Astrocyte of the cerebellum (primary cell): ENCODE measurements at regions not wholly inside any gene's neighbourhood (a gene's known extent, or its start where the extent isn't known, plus 50 kb on each side); places are given as distances from the start of the nearest gene placed in this dataset.
"Not testable (repeated sequence)": the region's sequence is repeated elsewhere in the genome, so short reads cannot be mapped to it uniquely, and the experiment has no call there.

ENCODE experiments used
- DNase-seq: peaks from one replicate; pipeline ENCODE4 v3.0.0-alpha.2; 2011; ENCODE audit warnings: low read depth
- H3K4me3 ChIP-seq: 2 replicates; pipeline ENCODE4 v1.5.1; 2011; ENCODE audit warnings: mild to moderate bottlenecking, low read depth, low read length, moderate library complexity
- in situ Hi-C: cut with HindIII; loops from 2 replicates; pipeline ENCODE4 v1.10.0; 2017; ENCODE audit warnings: low sequenced_read_pairs
- TF ChIP-seq, protein P1 (sequence below): IDR thresholded peaks from 2 replicates; pipeline ENCODE4 v1.5.1; 2012; ENCODE audit warnings: low read length, low read depth, moderate library complexity, mild to moderate bottlenecking; ENCODE audit errors: missing control alignments

DNA sequence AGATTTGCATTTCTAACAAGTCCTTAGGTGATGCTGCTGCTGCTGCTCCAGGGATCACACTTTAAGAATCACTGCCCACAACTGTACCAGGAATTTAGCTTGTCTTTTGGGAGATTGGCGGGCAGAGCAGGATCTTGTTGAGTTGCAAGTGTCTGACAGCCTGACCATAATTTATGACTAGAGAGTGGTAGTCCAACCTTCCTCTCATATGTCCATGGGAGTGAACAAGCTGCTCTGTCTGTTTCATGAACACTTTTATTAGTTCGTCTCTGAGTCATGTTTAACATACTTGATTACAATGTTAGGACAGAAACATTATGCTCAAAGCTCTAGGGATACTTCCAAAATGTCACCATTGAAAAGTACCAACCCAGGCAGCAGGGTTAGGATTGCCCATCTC, 169.6 kb downstream of the TGFB2 start:
- H3K4me3 ChIP-seq, result no peak overlapping the region
- TF ChIP-seq, protein P1, sequence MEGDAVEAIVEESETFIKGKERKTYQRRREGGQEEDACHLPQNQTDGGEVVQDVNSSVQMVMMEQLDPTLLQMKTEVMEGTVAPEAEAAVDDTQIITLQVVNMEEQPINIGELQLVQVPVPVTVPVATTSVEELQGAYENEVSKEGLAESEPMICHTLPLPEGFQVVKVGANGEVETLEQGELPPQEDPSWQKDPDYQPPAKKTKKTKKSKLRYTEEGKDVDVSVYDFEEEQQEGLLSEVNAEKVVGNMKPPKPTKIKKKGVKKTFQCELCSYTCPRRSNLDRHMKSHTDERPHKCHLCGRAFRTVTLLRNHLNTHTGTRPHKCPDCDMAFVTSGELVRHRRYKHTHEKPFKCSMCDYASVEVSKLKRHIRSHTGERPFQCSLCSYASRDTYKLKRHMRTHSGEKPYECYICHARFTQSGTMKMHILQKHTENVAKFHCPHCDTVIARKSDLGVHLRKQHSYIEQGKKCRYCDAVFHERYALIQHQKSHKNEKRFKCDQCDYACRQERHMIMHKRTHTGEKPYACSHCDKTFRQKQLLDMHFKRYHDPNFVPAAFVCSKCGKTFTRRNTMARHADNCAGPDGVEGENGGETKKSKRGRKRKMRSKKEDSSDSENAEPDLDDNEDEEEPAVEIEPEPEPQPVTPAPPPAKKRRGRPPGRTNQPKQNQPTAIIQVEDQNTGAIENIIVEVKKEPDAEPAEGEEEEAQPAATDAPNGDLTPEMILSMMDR, result no peak
- in situ Hi-C loops, result no loop called here
- DNase-seq, result no peak

DNA sequence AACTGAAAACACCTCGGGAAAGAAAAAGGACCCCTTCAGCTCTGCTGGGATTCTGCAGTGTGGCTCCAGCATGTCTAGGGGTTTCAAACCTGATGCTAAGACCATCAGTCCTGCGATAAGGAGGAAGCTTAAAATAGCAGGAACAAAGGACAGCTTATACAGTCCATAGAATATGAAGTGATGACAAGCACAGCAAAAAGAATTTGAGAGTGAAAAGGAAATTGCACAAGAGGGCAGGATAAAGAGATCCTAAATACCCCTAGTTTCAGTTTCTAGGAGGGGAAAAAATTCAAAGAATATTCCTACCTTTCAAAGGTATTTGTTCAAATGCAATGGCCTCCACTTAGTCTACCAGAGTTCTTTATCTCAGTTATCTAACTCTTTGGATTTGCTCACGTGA, 171.4 kb downstream of the TGFB2 start:
- TF ChIP-seq, protein P1, result no peak
- DNase-seq, result no peak
- in situ Hi-C loops, result no loop called here
- H3K4me3 ChIP-seq, result no peak overlapping the region

DNA sequence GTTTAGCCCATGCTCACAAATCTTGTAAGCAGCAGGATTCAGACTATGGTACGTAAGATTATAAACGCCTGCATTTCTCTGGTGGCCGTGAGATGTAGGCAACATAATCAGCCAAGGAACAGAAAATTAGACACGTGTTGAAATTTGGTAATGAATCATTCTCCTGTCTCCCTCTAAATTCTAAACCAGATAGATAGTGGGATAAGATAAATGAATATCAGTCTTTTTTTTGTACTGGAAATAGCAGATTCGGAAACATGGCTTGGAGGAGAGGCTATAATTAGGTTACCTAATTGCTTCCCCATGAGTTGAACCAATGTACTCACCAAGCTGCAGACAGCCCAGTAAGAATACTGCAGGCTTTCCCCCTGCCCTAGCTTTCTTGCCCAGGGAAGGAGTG, 172.3 kb downstream of the TGFB2 start:
- in situ Hi-C loops, result no loop called here

DNA sequence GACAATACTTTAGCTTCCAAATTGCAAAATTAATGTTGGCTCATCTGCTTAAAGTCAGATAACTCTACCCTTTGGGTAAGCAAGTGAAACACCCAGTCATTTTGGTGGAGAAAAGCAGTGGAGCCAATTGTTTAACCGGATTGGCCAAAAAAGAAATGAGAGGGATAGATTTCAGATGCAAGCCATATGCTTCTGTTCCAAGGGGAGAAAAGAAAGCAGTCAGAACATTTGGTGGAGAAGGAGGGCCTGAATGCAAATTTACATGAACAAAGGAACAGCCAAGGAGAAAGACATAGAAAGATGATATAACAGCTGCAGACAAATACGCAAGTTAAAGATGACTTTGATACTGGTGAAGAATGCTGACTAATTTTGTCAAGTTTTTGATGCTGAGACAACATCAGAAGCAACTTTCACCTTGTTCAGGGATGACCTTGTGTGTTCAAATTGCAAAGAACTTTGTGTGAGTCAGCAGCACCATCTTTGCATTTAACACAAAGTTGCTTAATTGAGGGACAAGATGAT, 173.1 kb downstream of the TGFB2 start:
- no peak for DNase-seq
- in situ Hi-C loops, result no loop called here
- H3K4me3 ChIP-seq, result no peak overlapping the region
- TF ChIP-seq, protein P1, result no peak

More for the DNA sequence above, 172.3 kb downstream of the TGFB2 start:
- DNase-seq, result no peak
- TF ChIP-seq, protein P1, result no peak
- H3K4me3 ChIP-seq, result no peak overlapping the region

DNA sequence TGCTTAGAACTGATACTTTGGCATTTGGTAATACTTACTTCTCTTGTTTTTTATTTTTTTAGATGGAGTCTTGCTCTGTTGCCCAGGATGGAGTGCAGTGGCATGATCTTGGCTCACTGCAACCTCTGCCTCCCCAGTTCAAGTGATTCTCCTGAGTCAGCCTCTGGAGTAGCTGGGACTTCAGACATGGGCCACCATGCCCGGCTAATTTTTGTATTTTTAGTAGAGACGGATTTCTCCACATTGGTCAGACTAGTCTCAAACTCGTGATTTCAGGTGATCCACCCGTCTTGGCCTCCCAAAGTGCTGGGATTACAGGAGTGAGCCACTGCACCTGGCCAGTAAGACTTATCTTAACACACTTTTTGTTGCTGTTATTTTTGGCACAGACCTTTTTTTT, 175.5 kb downstream of the TGFB2 start:
- in situ Hi-C loops, DNase-seq, H3K4me3 ChIP-seq: not testable (repeated sequence)

DNA sequence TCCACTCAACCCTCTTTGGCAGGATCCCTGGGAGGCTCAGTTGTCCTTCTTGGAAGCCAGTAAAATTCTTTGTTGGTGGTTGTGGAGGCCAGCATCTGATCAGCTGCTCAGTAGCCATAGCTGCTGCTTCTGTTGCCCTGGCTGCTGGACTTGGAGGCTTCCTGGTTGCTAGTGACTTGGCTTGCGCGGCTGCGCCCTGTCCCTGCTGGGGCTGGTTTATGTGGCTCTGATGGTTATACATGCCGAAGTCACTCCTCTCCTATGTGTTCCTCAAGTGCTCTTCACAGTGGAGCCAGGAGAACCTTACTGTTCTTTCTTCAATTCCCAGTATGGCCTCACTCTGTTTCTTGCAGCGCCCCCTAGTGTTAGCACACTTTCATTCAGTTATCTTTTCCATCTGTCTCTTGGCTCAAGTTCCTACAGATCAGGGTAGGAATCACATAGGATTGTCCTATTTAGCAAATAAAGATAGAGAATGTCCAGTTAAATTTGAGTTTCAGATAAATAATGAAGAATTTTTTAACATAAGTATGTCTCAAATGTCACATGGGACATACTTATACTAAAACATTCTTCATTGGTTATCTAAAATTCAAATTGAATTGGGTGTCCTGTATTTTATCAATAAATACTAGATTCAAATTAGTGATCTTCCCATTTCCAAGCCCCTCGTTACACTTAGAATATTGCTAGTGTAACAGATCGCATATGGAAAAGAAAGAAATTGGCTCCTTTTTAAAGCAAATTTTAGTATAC, 176.5 kb downstream of the TGFB2 start:
- TF ChIP-seq, protein P1, result peak; percentile 23
- in situ Hi-C loops, result no loop called here
- H3K4me3 ChIP-seq, result no peak overlapping the region
- DNase-seq, result no peak

DNA sequence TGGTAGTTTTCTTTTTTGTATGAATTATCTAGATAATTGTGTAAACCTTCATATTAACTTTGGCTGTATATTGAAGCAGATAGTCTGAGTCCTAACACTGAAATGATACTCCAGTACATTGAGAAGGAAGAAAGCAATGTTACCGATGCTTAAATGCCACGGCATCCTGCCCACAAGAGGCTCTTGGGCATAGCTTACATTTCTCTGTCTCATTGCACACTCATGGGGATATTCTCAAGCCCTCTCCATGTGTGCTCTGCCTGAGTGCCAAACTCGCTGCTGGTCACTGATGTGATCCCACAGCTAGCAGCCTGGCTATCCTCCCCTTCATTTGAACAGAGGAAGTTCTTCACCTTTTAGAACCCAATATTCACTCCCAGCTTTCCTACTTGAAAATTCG, 179.4 kb downstream of the TGFB2 start:
- in situ Hi-C loops, result no loop called here
- TF ChIP-seq, protein P1, result no peak
- H3K4me3 ChIP-seq, result no peak overlapping the region
- DNase-seq, result no peak
